Naive thymus-derived CD4-positive, alpha-beta T cell (primary cell): ENCODE measurements at regions not wholly inside any gene's neighbourhood (a gene's known extent, or its start where the extent isn't known, plus 50 kb on each side); places are given as distances from the start of the nearest gene placed in this dataset.
"Not testable (repeated sequence)": the region's sequence is repeated elsewhere in the genome, so short reads cannot be mapped to it uniquely, and the experiment has no call there.

Experiments
- ATAC-seq: fragments of 150-1000 bp; cut with Tn5 transposase; 2 replicates; pipeline ENCODE4 v1.10.0; 2021; ENCODE audit warnings: mild to moderate bottlenecking, moderate library complexity
- CTCF ChIA-PET: fragments of 350-600 bp; sonication (Branson Sonifier 250); formaldehyde crosslinking; loops from one replicate; lab custom pipeline; 2021; ENCODE audit warnings: antibody characterized with exemption; lab: Charles Lee
- POLR2A ChIA-PET: fragments of 350-600 bp; sonication (Branson Sonifier 250); formaldehyde crosslinking; loops from one replicate; lab custom pipeline; 2021; ENCODE audit warnings: antibody characterized with exemption, inconsistent platforms; lab: Charles Lee
- DNase-seq, 9 donors: peaks; one replicate each; pipeline versions ENCODE4 v3.0.0 to v3.0.0-alpha.2; 2020 to 2022; ENCODE audit warnings: mixed read lengths in 1 of 9
- H3K27ac ChIP-seq: one replicate; pipeline ENCODE4 v1.7.0; 2013; ENCODE audit warnings: mild to moderate bottlenecking, low read depth, low read length, moderate library complexity
- H3K27me3 ChIP-seq, 2 donors: one replicate each; pipeline ENCODE4 v1.7.0; 2013; ENCODE audit warnings: low read length in 2 of 2, mild to moderate bottlenecking in 2 of 2, moderate library complexity in 2 of 2; ENCODE audit not compliant: control insufficient read depth in 2 of 2, insufficient read depth in 2 of 2
- H3K36me3 ChIP-seq, 3 experiments: 1 replicate in 2 of 3; 2 replicates in 1 of 3; pipeline ENCODE4 v1.7.0; 2013; ENCODE audit warnings: low read length in 3 of 3, mild to moderate bottlenecking in 3 of 3, moderate library complexity in 1 of 3; ENCODE audit not compliant: insufficient read depth in 3 of 3, control insufficient read depth in 2 of 3
- H3K4me1 ChIP-seq, 2 donors: one replicate each; pipeline ENCODE4 v1.7.0; 2013; ENCODE audit warnings: low read length in 2 of 2, mild to moderate bottlenecking in 2 of 2, moderate library complexity in 1 of 2; ENCODE audit not compliant: control insufficient read depth in 2 of 2, insufficient read depth in 2 of 2
- H3K4me3 ChIP-seq: 2 replicates; pipeline ENCODE4 v1.7.0; 2013; ENCODE audit warnings: mild to moderate bottlenecking, low read length
- H3K9me3 ChIP-seq, 3 experiments: 1 replicate in 2 of 3; 2 replicates in 1 of 3; pipeline ENCODE4 v1.7.0; 2013; ENCODE audit warnings: low read length in 3 of 3; ENCODE audit not compliant: control insufficient read depth in 2 of 3
- H3K27ac Mint-ChIP-seq, 9 donors: one replicate each; pipeline ENCODE4 v1.8.0; 2020 to 2022; ENCODE audit warnings: mixed read lengths in 9 of 9, mild to moderate bottlenecking in 8 of 9, moderate library complexity in 5 of 9, inconsistent platforms in 2 of 9
- H3K27me3 Mint-ChIP-seq, 5 donors: one replicate each; pipeline ENCODE4 v1.8.0; 2021 to 2022; ENCODE audit warnings: mixed read lengths in 5 of 5, mild to moderate bottlenecking in 1 of 5
- H3K36me3 Mint-ChIP-seq, 5 donors: one replicate each; pipeline ENCODE4 v1.8.0; 2020 to 2022; ENCODE audit warnings: mixed read lengths in 5 of 5, mild to moderate bottlenecking in 3 of 5, inconsistent platforms in 1 of 5
- H3K4me1 Mint-ChIP-seq, 7 donors: one replicate each; pipeline ENCODE4 v1.8.0; 2020 to 2022; ENCODE audit warnings: mixed read lengths in 7 of 7, mild to moderate bottlenecking in 3 of 7, inconsistent platforms in 1 of 7
- H3K4me3 Mint-ChIP-seq, 10 donors: one replicate each; pipeline ENCODE4 v1.8.0; 2020 to 2022; ENCODE audit warnings: mild to moderate bottlenecking in 10 of 10, mixed read lengths in 10 of 10, moderate library complexity in 6 of 10, inconsistent platforms in 2 of 10
- H3K9me3 Mint-ChIP-seq, 11 donors: one replicate each; pipeline ENCODE4 v1.8.0; 2020 to 2022; ENCODE audit warnings: mixed read lengths in 11 of 11, mild to moderate bottlenecking in 4 of 11, inconsistent platforms in 1 of 11, moderate library complexity in 1 of 11
- intact Hi-C, 2 donors: fragments of 100-400 bp; cut with micrococcal nuclease; formaldehyde crosslinking; loops; one replicate each; pipeline ENCODE4 v1.15.1; 2023

GRCh38 chrX:51555836-51556235 lies 59.4 kb upstream of the NUDT11 start:
- H3K4me1 Mint-ChIP-seq, H3K9me3 ChIP-seq, H3K36me3 ChIP-seq, H3K27ac ChIP-seq, H3K4me3 ChIP-seq, H3K27me3 Mint-ChIP-seq, H3K4me3 Mint-ChIP-seq, H3K36me3 Mint-ChIP-seq, DNase-seq, H3K9me3 Mint-ChIP-seq, ATAC-seq, H3K27me3 ChIP-seq, intact Hi-C loops, POLR2A ChIA-PET, H3K4me1 ChIP-seq, H3K27ac Mint-ChIP-seq: not testable (repeated sequence)
- CTCF ChIA-PET, result interaction anchor here (0.6 kb wide), 1 partner anchor 482 kb away, joined by 3 read pairs; no protein-coding TSS in a partner anchor
